ENCODE measurements at regions not wholly inside any gene's neighbourhood (a gene's known extent, or its start where the extent isn't known, plus 50 kb on each side); places are given as distances from the start of the nearest gene placed in this dataset.

GRCh38 chr2:18771212-18771611, 181.8 kb upstream of the NT5C1B start:
- FAIRE-seq, result peak; percentile 46
- no peak overlapping the region for H3K4me2 ChIP-seq (ENCODE audit: control insufficient read depth, extremely low read depth, insufficient read depth, low read depth, low read length)
- dilution Hi-C loops (cut with MboI; ENCODE audit: extremely low pct_ligation_motif_present, low sequenced_read_pairs), result no loop called here
- DNase-seq (ENCODE audit: low read depth, low spot score), result no peak
- no peaks in the 10 kb centered on the region for H3K79me2 ChIP-seq (ENCODE audit: control insufficient read depth, insufficient read depth, low read length)
- no peak overlapping the region for H3K27ac ChIP-seq (ENCODE audit: control insufficient read depth, insufficient read depth, low read length)
- H3K9me1 ChIP-seq (ENCODE audit: control insufficient read depth, extremely low read depth, insufficient read depth, low read length), result no peaks in the 10 kb centered on the region
- no peaks in the 10 kb centered on the region for H3K27me3 ChIP-seq (ENCODE audit: control insufficient read depth, extremely low read depth, insufficient read depth, low read length)
- peaks cover 4% of the 10 kb centered on the region for H3K4me1 ChIP-seq (ENCODE audit: control insufficient read depth, extremely low read depth, insufficient read depth, low read length)
- no peak for TF ChIP-seq EZH2 (IDR thresholded peaks at IDR 0.05; ENCODE audit: low read length)
- TF ChIP-seq, protein P1, sequence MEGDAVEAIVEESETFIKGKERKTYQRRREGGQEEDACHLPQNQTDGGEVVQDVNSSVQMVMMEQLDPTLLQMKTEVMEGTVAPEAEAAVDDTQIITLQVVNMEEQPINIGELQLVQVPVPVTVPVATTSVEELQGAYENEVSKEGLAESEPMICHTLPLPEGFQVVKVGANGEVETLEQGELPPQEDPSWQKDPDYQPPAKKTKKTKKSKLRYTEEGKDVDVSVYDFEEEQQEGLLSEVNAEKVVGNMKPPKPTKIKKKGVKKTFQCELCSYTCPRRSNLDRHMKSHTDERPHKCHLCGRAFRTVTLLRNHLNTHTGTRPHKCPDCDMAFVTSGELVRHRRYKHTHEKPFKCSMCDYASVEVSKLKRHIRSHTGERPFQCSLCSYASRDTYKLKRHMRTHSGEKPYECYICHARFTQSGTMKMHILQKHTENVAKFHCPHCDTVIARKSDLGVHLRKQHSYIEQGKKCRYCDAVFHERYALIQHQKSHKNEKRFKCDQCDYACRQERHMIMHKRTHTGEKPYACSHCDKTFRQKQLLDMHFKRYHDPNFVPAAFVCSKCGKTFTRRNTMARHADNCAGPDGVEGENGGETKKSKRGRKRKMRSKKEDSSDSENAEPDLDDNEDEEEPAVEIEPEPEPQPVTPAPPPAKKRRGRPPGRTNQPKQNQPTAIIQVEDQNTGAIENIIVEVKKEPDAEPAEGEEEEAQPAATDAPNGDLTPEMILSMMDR (optimal IDR thresholded peaks at IDR 0.05 in 1 of 3, IDR thresholded peaks at IDR 0.05 in 1 of 3, conservative IDR thresholded peaks at IDR 0.05 in 1 of 3; ENCODE audit: extremely low read depth in 1 of 3, insufficient read depth in 2 of 3, low read length in 3 of 3), result no peak
- no peaks in the 10 kb centered on the region for H3K9me3 ChIP-seq (ENCODE audit: control insufficient read depth, low read depth, low read length)
- no peaks in the 10 kb centered on the region for H4K20me1 ChIP-seq (ENCODE audit: control insufficient read depth, extremely low read depth, insufficient read depth, low read length)
- H2AFZ ChIP-seq (ENCODE audit: control insufficient read depth, low read length), result no peak overlapping the region
- no peak overlapping the region for H3K4me3 ChIP-seq (ENCODE audit: control insufficient read depth in 2 of 3, extremely low read depth in 1 of 3, insufficient read depth in 2 of 3, low read depth in 1 of 3, low read length in 3 of 3)
- no peak overlapping the region for H3K9ac ChIP-seq (ENCODE audit: control insufficient read depth, extremely low read depth, insufficient read depth, low read length)
- no peaks in the 10 kb centered on the region for H3K36me3 ChIP-seq (ENCODE audit: control insufficient read depth in 2 of 2, extremely low read depth in 1 of 2, insufficient read depth in 2 of 2, low read length in 2 of 2)

DNA sequence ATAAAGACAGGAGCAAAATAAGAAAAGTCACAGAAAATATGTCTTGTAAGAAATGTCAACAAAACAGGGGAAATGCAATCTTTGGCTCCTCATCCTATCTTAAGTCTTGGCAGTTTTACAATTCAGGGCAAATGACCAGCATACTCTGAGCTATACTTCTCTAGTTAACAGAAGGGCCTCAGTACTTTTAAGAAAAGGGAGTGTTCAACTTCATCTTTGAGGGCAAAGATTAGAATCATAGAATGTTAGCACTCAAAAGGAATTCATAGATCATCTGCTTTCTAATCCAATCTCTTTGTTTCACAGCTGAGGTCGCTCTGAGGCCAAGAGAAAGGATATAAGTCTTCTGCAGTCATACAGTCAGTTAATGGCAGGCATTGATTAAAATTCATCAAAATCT, 174.0 kb upstream of the NT5C1B start:
- Histone ChIP-seq H3K4me2 (ENCODE audit: control insufficient read depth, extremely low read depth, insufficient read depth, low read depth, low read length) (no peak overlapping the region), H4K20me1 (ENCODE audit: control insufficient read depth, extremely low read depth, insufficient read depth, low read length) (no peaks in the 10 kb centered on the region), H3K27ac (ENCODE audit: control insufficient read depth, insufficient read depth, low read length) (no peak overlapping the region), H3K4me3 (ENCODE audit: control insufficient read depth in 2 of 3, extremely low read depth in 1 of 3, insufficient read depth in 2 of 3, low read depth in 1 of 3, low read length in 3 of 3) (no peak overlapping the region), H3K36me3 (ENCODE audit: control insufficient read depth in 2 of 2, extremely low read depth in 1 of 2, insufficient read depth in 2 of 2, low read length in 2 of 2) (no peaks in the 10 kb centered on the region), H3K79me2 (ENCODE audit: control insufficient read depth, insufficient read depth, low read length) (no peaks in the 10 kb centered on the region), H3K9me3 (ENCODE audit: control insufficient read depth, low read depth, low read length) (no peaks in the 10 kb centered on the region), H3K9ac (ENCODE audit: control insufficient read depth, extremely low read depth, insufficient read depth, low read length) (no peak overlapping the region), H3K9me1 (ENCODE audit: control insufficient read depth, extremely low read depth, insufficient read depth, low read length) (no peaks in the 10 kb centered on the region), H2AFZ (ENCODE audit: control insufficient read depth, low read length) (no peak overlapping the region), H3K4me1 (ENCODE audit: control insufficient read depth, extremely low read depth, insufficient read depth, low read length) (no peaks in the 10 kb centered on the region), H3K27me3 (ENCODE audit: control insufficient read depth, extremely low read depth, insufficient read depth, low read length) (no peaks in the 10 kb centered on the region)
- FAIRE-seq (peak; percentile 34), DNase-seq (ENCODE audit: low read depth, low spot score) (no peak)
- no peak for TF ChIP-seq EZH2 (IDR thresholded peaks at IDR 0.05; ENCODE audit: low read length)
- TF ChIP-seq, protein P1 (optimal IDR thresholded peaks at IDR 0.05 in 1 of 3, IDR thresholded peaks at IDR 0.05 in 1 of 3, conservative IDR thresholded peaks at IDR 0.05 in 1 of 3; ENCODE audit: extremely low read depth in 1 of 3, insufficient read depth in 2 of 3, low read length in 3 of 3), result no peak
- dilution Hi-C loops (cut with MboI; ENCODE audit: extremely low pct_ligation_motif_present, low sequenced_read_pairs), result no loop called here

All from keratinocyte (primary cell).